ENCODE measurements at regions not wholly inside any gene's neighbourhood (a gene's known extent, or its start where the extent isn't known, plus 50 kb on each side); places are given as distances from the start of the nearest gene placed in this dataset.

GRCh38 chr11:70486731-70487130 lies 88.4 kb downstream of the CTTN start:
- no peak for DNase-seq

GRCh38 chr11:70487160-70487559 lies 88.8 kb downstream of the CTTN start:
- H3K9me3 ChIP-seq, result no peaks in the 10 kb centered on the region
- intact Hi-C loops (cut with DNase I), result no loop called here
- H3K36me3 ChIP-seq, result peaks cover 0 to 4% (median 0%) of the 10 kb centered on the region in 4 donors
- no peak for DNase-seq
- 92% methylated on average over 10 of the region's 25 CpGs for WGBS (ENCODE audit: insufficient coverage, low coverage, low lambda C conversion rate, missing lambda C conversion rate)
- no peak overlapping the region for H3K4me3 ChIP-seq
- H3K4me1 ChIP-seq, result peaks cover 0 to 7% (median 0%) of the 10 kb centered on the region in 4 donors
- H3K27ac ChIP-seq, result no peak overlapping the region
- no peak for TF ChIP-seq POLR2A (IDR thresholded peaks at IDR 0.05)
- TF ChIP-seq, protein P1, sequence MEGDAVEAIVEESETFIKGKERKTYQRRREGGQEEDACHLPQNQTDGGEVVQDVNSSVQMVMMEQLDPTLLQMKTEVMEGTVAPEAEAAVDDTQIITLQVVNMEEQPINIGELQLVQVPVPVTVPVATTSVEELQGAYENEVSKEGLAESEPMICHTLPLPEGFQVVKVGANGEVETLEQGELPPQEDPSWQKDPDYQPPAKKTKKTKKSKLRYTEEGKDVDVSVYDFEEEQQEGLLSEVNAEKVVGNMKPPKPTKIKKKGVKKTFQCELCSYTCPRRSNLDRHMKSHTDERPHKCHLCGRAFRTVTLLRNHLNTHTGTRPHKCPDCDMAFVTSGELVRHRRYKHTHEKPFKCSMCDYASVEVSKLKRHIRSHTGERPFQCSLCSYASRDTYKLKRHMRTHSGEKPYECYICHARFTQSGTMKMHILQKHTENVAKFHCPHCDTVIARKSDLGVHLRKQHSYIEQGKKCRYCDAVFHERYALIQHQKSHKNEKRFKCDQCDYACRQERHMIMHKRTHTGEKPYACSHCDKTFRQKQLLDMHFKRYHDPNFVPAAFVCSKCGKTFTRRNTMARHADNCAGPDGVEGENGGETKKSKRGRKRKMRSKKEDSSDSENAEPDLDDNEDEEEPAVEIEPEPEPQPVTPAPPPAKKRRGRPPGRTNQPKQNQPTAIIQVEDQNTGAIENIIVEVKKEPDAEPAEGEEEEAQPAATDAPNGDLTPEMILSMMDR (IDR thresholded peaks at IDR 0.05), result no peak
- no peaks in the 10 kb centered on the region for H3K27me3 ChIP-seq
- ATAC-seq, result no peak

More at GRCh38 chr11:70486731-70487130, 88.4 kb downstream of the CTTN start:
- Histone ChIP-seq H3K27me3 (no peaks in the 10 kb centered on the region), H3K4me1 (peaks cover 0 to 9% (median 0%) of the 10 kb centered on the region in 4 donors), H3K4me3 (no peak overlapping the region), H3K36me3 (peaks cover 0 to 4% (median 0%) of the 10 kb centered on the region in 4 donors), H3K9me3 (no peaks in the 10 kb centered on the region), H3K27ac (no peak overlapping the region)
- WGBS (ENCODE audit: insufficient coverage, low coverage, low lambda C conversion rate, missing lambda C conversion rate), result no CpG with 5 or more reads among the region's 32 CpGs
- TF ChIP-seq, protein P1 (IDR thresholded peaks at IDR 0.05), result no peak
- no peak for TF ChIP-seq POLR2A (IDR thresholded peaks at IDR 0.05)
- ATAC-seq, result no peak
- intact Hi-C loops (cut with DNase I), result no loop called here

DNA sequence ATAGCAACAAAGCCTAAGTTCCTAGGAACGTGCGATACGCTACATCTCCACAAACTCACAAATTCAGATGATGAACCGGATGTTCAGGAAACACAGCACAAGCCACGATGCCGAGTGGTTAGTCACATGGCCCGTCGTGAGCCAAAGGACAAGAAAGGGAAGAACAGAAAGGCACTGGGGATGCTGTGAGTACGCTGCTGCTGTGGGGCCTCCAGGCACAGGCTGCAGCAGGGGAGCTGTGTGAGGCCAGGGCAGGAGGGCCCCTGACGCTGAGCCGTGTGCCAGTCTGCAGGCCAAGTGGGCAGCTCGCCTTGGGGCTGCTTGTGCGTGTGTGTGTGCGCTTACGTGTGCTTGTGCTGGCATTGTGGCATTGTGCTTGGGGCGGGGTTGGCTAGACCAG lies 89.4 kb downstream of the CTTN start:
- Histone ChIP-seq H3K27ac (no peak overlapping the region), H3K36me3 (peaks cover 0 to 4% (median 0%) of the 10 kb centered on the region in 4 donors), H3K27me3 (no peaks in the 10 kb centered on the region), H3K4me3 (no peak overlapping the region), H3K9me3 (no peaks in the 10 kb centered on the region), H3K4me1 (peaks cover 0 to 6% (median 0%) of the 10 kb centered on the region in 4 donors)
- ATAC-seq (no peak), DNase-seq (peak in 1 of 3 donors; percentile 29)
- WGBS (ENCODE audit: insufficient coverage, low coverage, low lambda C conversion rate, missing lambda C conversion rate), result 52% methylated on average over 11 of the region's 16 CpGs
- intact Hi-C loops (cut with DNase I), result no loop called here
- TF ChIP-seq, protein P1 (IDR thresholded peaks at IDR 0.05), result no peak
- TF ChIP-seq POLR2A (IDR thresholded peaks at IDR 0.05), result no peak

DNA sequence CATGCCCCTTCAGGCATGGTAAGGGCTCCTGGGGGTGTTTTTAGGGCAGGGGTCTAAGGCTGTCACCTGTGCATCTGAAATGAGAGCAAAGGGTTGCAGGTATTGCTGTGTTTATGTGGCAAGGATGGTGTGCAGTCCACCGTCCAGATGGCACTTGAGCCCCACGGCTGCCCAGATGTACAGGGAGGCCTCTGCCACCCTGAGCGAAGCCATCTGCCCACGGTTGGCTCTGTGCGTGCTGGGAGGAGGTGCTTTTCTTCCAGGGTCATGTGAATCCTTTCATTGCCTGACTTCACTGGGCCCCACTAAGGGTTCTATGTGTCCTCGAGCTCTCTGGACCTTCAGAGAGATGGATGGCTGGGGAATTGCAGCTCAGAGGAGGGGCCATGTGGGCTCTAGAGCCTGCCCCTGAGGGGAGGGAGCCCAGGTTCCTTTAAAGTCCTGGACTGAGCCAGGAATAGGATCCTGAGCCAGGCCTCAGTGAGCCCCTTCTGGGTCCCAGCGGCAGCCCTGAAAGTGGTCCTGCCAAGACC lies 89.9 kb downstream of the CTTN start:
- Histone ChIP-seq H3K27ac (no peak overlapping the region), H3K27me3 (no peaks in the 10 kb centered on the region), H3K4me1 (peaks cover 0 to 5% (median 0%) of the 10 kb centered on the region in 4 donors), H3K36me3 (peaks cover 0 to 4% (median 0%) of the 10 kb centered on the region in 4 donors), H3K4me3 (no peak overlapping the region), H3K9me3 (no peaks in the 10 kb centered on the region)
- intact Hi-C loops (cut with DNase I), result no loop called here
- ATAC-seq (no peak), DNase-seq (peak in 1 of 3 donors; percentile 26)
- no CpG with 5 or more reads among the region's 7 CpGs for WGBS (ENCODE audit: insufficient coverage, low coverage, low lambda C conversion rate, missing lambda C conversion rate)
- no peak for TF ChIP-seq POLR2A (IDR thresholded peaks at IDR 0.05)
- TF ChIP-seq, protein P1 (IDR thresholded peaks at IDR 0.05), result no peak
